DND-41 (cell line): ENCODE measurements at regions not wholly inside any gene's neighbourhood (a gene's known extent, or its start where the extent isn't known, plus 50 kb on each side); places are given as distances from the start of the nearest gene placed in this dataset.
"Not testable (repeated sequence)": the region's sequence is repeated elsewhere in the genome, so short reads cannot be mapped to it uniquely, and the experiment has no call there.

ENCODE experiments used
- ATAC-seq: fragments of 200-7000 bp; cut with Tn5 transposase; 3 replicates; pipeline ENCODE4 v1.9.1; 2021; ENCODE audit warnings: low read depth; ENCODE audit not compliant: insufficient read depth
- DNase-seq: peaks from one replicate; pipeline ENCODE4 v3.0.0-alpha.2; 2020
- H2AFZ ChIP-seq: 2 replicates; pipeline ENCODE4 v1.6.0; 2012; ENCODE audit warnings: low read depth, low read length
- H3K27ac ChIP-seq: 2 replicates; pipeline ENCODE4 v1.5.1; 2012; ENCODE audit warnings: low read length, inconsistent platforms
- H3K27me3 ChIP-seq: fragments of 200-600 bp; sonication (generic); 2 replicates; pipeline ENCODE4 v1.6.0; 2012; ENCODE audit warnings: low read length, mild to moderate bottlenecking, inconsistent platforms; ENCODE audit not compliant: insufficient read depth, poor library complexity
- H3K36me3 ChIP-seq: 2 replicates; pipeline ENCODE4 v1.5.1; 2012; ENCODE audit warnings: low read length, inconsistent platforms; ENCODE audit not compliant: insufficient read depth
- H3K4me1 ChIP-seq: 2 replicates; pipeline ENCODE4 v1.5.1; 2012; ENCODE audit warnings: mild to moderate bottlenecking, low read length; ENCODE audit not compliant: insufficient read depth
- H3K4me2 ChIP-seq: 2 replicates; pipeline ENCODE4 v1.6.0; 2012; ENCODE audit warnings: mild to moderate bottlenecking, moderate library complexity, low read length, inconsistent platforms; ENCODE audit not compliant: insufficient read depth
- H3K4me3 ChIP-seq, 2 experiments: fragments of 200-600 bp in 1 of 2; shearing (Covaris generic) in 1 of 2; 2 replicates each; pipeline ENCODE4 v1.5.1; 2012 to 2016; ENCODE audit warnings: inconsistent platforms in 2 of 2, low read length in 2 of 2, mild to moderate bottlenecking in 2 of 2, low read depth in 1 of 2, moderate library complexity in 1 of 2
- H3K79me2 ChIP-seq: 2 replicates; pipeline ENCODE4 v1.6.0; 2012; ENCODE audit warnings: low read length, inconsistent platforms; ENCODE audit not compliant: insufficient read depth
- H3K9ac ChIP-seq: 2 replicates; pipeline ENCODE4 v1.6.0; 2012; ENCODE audit warnings: low read depth, mild to moderate bottlenecking, inconsistent platforms, low read length, moderate library complexity
- H3K9me3 ChIP-seq: 2 replicates; pipeline ENCODE4 v1.5.1; 2012; ENCODE audit warnings: low read length, moderate library complexity, mild to moderate bottlenecking, inconsistent platforms; ENCODE audit not compliant: insufficient read depth, severe bottlenecking
- H4K20me1 ChIP-seq: 2 replicates; pipeline ENCODE4 v1.6.0; 2012; ENCODE audit warnings: low read length; ENCODE audit not compliant: insufficient read depth
- CTCF ChIP-seq: IDR thresholded peaks from 2 replicates; pipeline ENCODE4 v1.5.1; 2012; ENCODE audit warnings: borderline replicate concordance, low read length, moderate library complexity, mild to moderate bottlenecking; ENCODE audit not compliant: poor library complexity, severe bottlenecking; ENCODE audit errors: extremely low read depth
- EZH2 ChIP-seq: IDR thresholded peaks from 3 replicates; pipeline ENCODE4 v1.6.1; 2012; ENCODE audit warnings: borderline replicate concordance, low read depth, mild to moderate bottlenecking, moderate library complexity, low read length, inconsistent platforms; ENCODE audit not compliant: severe bottlenecking

GRCh38 chr2:128603411-128603924 lies 284.8 kb upstream of the HS6ST1 start:
- Histone ChIP-seq H3K27ac (no peak overlapping the region), H3K4me2 (no peak overlapping the region)
- DNase-seq = no peak

GRCh38 chr2:128604045-128604444 lies 285.4 kb upstream of the HS6ST1 start:
- ATAC-seq = no peak
- Histone ChIP-seq H3K27ac (no peak overlapping the region), H3K9me3 (no peaks in the 10 kb centered on the region), H2AFZ (no peak overlapping the region), H3K79me2 (no peaks in the 10 kb centered on the region), H3K9ac (no peak overlapping the region), H3K27me3 (no peaks in the 10 kb centered on the region), H3K4me3 (no peak overlapping the region), H4K20me1 (no peaks in the 10 kb centered on the region), H3K4me1 (no peaks in the 10 kb centered on the region), H3K4me2 (no peak overlapping the region), H3K36me3 (no peaks in the 10 kb centered on the region)
- TF ChIP-seq CTCF (no peak), EZH2 (no peak)
- no peak for DNase-seq

More at GRCh38 chr2:128603411-128603924, 284.8 kb upstream of the HS6ST1 start:
- Histone ChIP-seq H3K79me2 (no peaks in the 10 kb centered on the region), H3K4me3 (no peak overlapping the region), H3K27me3 (no peaks in the 10 kb centered on the region), H3K36me3 (no peaks in the 10 kb centered on the region), H4K20me1 (no peaks in the 10 kb centered on the region), H3K9me3 (no peaks in the 10 kb centered on the region), H2AFZ (no peak overlapping the region), H3K4me1 (no peaks in the 10 kb centered on the region), H3K9ac (no peak overlapping the region)
- TF ChIP-seq CTCF (no peak), EZH2 (no peak)
- no peak for ATAC-seq

GRCh38 chr2:128604581-128604980 lies 285.9 kb upstream of the HS6ST1 start:
- not testable (repeated sequence) for H3K4me2 ChIP-seq, ATAC-seq, H3K79me2 ChIP-seq, H3K27ac ChIP-seq, H3K36me3 ChIP-seq, H3K9me3 ChIP-seq, H3K9ac ChIP-seq, H3K4me3 ChIP-seq, H4K20me1 ChIP-seq, H3K27me3 ChIP-seq, H2AFZ ChIP-seq, DNase-seq, H3K4me1 ChIP-seq

- Histone ChIP-seq H3K27ac (no peak overlapping the region), H3K9ac (no peak overlapping the region), H3K4me3 (no peak overlapping the region), H3K79me2 (no peaks in the 10 kb centered on the region), H4K20me1 (no peaks in the 10 kb centered on the region), H3K9me3 (no peaks in the 10 kb centered on the region), H2AFZ (no peak overlapping the region), H3K4me2 (no peak overlapping the region), H3K27me3 (no peaks in the 10 kb centered on the region), H3K36me3 (no peaks in the 10 kb centered on the region), H3K4me1 (no peaks in the 10 kb centered on the region)
- TF ChIP-seq CTCF (no peak), EZH2 (no peak)
- ATAC-seq (no peak), DNase-seq (no peak)
These were observed 286.8 kb upstream of the HS6ST1 start for GRCh38 chr2:128605421-128605820.
